H1 (cell line): ENCODE measurements at regions not wholly inside any gene's neighbourhood (a gene's known extent, or its start where the extent isn't known, plus 50 kb on each side); places are given as distances from the start of the nearest gene placed in this dataset.

Experiments used
- CBX8 ChIP-seq: fragments of 300-800, 300-1000 bp; sonication (generic); IDR thresholded peaks from 2 replicates; pipeline ENCODE4 v1.7.1; 2016; ENCODE audit warnings: low read depth, low read length, borderline replicate concordance
- E2F6 ChIP-seq: IDR thresholded peaks from 2 replicates; pipeline ENCODE4 v1.6.1; 2012; ENCODE audit warnings: inconsistent platforms

GRCh38 chr2:118197011-118197675 lies 108.9 kb downstream of the INSIG2 start (continued):
- no peak for TF ChIP-seq E2F6
- no peak for TF ChIP-seq CBX8
